NCI-H1092 treated with DMSO at 0.1 percent for 48 hours (cell line): ENCODE measurements at regions not wholly inside any gene's neighbourhood (a gene's known extent, or its start where the extent isn't known, plus 50 kb on each side); places are given as distances from the start of the nearest gene placed in this dataset.
"Not testable (repeated sequence)": the region's sequence is repeated elsewhere in the genome, so short reads cannot be mapped to it uniquely, and the experiment has no call there.

ENCODE experiments used
- DNase-seq: peaks from one replicate; lab custom pipeline; 2025; lab: John Stamatoyannopoulos, UW

- no peak for DNase-seq
Measured at GRCh38 chr1:25131794-25132193, 100.5 kb downstream of the SYF2 start.

DNA sequence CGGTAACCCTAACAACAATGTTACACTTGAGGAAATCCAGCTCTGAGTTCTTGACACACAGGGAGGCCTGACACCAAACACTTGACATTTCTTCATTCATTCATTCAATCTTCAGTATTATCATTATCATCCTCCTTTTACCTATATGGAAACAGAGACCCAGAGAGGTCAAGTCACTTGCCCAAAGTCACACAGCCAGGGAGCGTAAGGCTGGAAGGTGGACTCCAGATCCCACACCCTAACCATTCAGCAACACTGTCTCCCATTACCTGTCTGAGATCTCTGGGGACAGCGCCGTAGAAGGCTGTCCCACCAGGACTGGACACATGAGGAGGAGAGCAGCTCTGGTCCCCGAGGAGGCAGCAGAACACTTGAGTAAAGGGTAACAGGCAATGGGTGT lies 101.4 kb downstream of the SYF2 start:
- DNase-seq: no peak

GRCh38 chr1:25129380-25129779 lies 102.9 kb downstream of the SYF2 start:
- DNase-seq: no peak

- no peak for DNase-seq
Measured at GRCh38 chr1:25128121-25128621, 104.1 kb downstream of the SYF2 start.

DNA sequence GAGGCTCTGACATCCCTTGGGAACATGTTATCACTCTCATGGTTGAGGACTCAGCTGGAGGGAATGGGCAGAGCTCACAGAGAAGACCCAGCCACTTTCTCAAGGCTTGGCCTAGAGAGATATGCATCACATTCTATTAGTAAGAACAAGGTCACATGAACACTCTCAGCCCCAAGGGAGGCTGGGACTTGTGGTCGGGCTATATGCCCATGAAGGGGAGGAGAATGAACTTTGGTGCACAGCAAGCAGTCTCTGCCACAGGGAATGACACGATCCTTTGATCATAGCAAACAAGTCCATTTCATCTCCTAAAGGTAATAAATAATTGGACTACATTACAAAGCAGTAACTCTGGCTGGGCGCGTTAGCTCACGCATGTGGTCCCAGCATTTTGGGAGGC lies 105.7 kb downstream of the SYF2 start:
- no peak for DNase-seq

DNA sequence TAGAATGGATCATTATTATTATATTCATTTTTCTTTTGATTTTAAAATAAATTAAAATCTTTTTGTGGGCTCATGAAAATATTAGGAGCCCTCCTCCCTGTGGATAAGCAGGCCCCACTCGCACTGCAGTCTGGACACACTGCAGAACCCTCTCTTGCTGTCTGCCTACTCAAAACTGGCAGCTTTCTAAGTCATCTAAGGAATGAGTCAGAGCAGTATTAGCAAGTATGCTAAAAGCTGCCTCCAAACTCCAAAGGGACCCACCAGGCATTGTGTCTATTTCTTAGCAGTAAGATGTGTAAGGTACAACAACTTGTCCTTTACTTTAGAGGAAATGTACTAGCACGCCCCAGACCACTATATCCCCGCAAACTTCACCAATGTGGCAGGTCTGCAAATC lies 108.8 kb downstream of the SYF2 start:
- DNase-seq: no peak

- no peak for DNase-seq
Measured at GRCh38 chr1:25122747-25123146, 109.6 kb downstream of the SYF2 start.

DNA sequence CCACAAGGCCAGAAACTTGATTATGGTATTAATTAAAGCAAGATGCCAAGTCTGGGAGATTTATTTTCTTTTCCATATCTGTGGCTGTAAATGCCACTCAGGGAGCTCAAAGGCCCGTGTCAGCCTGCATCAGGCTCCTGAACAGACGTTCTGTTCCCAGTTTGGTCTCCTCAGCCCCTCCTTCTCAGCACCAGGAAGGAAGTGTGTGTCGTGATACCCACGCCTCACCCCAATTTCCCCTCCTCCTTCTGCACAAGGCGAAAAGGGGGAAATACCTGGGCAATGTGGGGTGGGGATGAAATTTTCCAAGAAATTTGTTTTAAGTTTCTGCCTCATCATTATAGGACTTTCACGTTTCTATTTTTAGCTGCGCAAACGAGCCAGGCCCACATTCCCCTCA lies 112.0 kb downstream of the SYF2 start:
- no peak for DNase-seq

GRCh38 chr1:25118546-25118945 lies 113.8 kb downstream of the SYF2 start:
- DNase-seq: no peak

GRCh38 chr1:25117233-25117823 lies 115.0 kb downstream of the SYF2 start:
- DNase-seq: peak; percentile 12

DNA sequence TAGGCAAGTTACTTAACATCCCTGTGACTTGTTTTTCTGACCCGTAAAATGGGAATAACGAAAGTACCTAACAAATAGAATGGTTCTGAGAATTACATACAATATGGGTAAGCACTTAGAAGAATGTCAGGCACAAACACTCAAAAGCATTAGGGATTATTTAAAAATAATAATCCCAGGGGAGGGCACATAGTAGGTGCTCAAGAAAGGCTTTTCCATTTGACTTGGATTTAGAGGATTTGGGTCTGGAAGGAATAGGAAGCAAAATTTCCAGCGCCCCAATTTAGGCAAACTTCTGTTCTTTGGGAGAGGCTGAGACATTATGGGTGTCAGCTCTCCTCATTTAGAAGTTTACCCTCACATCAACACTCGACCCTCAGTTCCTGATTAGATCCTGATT lies 115.5 kb downstream of the SYF2 start:
- DNase-seq: no peak

GRCh38 chr1:25116117-25116516 lies 116.2 kb downstream of the SYF2 start:
- DNase-seq: not testable (repeated sequence)

DNA sequence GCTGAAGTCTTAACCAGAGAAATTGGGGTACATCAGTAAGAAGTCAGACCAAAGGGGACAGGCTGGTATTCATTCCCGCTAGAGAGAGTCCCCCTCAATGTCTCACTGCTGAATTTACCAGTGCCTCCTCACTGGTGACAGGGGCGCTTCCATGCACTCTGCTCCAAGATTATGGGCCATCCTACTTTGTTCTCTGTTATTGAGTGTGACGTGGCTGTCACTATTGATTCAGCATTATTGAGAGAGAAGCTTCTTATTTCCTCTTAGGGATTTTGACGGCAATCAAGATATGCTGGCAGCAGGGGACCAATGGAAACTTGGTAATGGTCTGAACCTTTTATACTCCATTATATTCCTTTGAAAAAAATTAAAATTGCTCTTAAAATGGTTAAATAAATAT lies 118.6 kb downstream of the SYF2 start:
- DNase-seq: no peak

DNA sequence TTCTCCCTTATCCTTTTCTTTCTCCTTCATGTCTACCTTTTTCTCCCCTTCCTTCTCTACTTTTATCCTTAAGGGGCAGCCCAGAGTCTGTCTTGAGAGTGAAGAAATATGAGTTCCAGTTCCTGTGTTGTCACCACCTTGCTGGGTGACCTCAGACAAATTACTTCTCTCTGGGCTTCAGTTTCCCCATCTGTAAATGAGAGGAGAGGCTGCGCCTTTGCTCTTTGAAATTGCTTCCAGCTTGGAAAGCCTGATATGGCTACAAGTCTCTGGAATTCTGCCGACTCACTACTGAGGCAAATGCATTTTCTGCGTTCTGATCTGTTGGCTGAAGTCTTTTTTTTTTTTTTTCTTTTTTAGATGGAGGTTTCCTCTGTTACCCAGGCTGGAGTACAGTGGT lies 119.2 kb downstream of the SYF2 start:
- no peak for DNase-seq

- no peak for DNase-seq
Measured at GRCh38 chr1:25112400-25112799, 119.9 kb downstream of the SYF2 start.

DNA sequence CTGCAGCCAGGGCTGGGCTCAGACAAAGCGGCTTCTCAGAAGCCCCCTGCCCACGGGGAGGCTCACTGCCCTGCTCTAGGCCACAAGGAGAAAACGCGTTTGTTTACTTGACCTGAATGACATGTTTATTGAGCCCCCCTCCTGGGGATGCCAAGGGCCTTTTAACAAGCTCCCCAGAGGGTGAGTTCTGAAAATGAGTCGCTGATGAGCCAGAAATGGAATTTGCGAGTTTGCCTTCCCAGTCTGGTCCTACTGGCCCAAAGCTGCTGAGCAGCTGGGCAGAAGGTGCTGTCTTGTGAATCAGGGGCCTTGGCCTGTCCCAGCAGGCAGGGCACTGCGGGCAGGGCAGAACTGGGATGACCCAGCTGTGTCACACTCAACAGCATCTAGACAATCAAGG lies 120.6 kb downstream of the SYF2 start:
- peak; percentile 13 for DNase-seq

DNA sequence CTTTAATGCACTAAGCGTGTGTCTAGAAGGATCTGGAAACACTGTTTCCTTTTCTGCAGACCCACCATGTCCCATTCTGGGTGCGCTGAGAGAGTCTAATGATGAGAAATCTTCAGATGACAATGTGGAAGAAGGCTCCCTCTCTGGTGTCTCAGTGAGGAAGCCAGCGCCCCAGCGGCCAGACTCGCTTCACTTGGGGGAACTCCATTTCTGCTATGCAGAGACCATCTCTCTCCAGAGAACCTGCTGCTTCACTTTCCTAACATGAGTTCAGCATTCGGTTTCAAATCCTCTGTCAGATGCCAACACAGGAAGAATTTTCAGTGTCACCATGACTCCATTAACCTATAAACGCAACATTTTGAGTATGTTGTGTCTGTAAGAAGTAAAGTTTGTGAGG lies 121.8 kb downstream of the SYF2 start:
- no peak for DNase-seq

DNA sequence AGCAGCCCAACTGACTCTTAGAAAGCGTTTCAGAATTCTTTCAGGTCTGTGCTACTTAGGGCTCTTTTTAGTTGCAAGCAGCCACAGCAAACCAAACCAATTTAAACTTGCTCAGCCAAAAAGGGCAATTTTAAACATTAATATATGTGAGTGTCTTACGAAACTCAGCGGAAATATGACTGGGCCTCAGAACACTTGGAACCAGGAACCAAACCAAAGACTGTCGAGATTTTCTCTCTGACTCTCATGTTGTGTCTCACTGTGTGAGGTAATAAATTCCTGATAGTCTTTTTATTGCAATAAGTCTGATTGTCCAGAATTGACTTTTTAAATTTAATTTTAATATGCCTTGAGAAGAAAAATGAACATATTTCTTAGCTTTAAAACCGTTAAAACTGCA lies 122.3 kb downstream of the SYF2 start:
- no peak for DNase-seq

DNA sequence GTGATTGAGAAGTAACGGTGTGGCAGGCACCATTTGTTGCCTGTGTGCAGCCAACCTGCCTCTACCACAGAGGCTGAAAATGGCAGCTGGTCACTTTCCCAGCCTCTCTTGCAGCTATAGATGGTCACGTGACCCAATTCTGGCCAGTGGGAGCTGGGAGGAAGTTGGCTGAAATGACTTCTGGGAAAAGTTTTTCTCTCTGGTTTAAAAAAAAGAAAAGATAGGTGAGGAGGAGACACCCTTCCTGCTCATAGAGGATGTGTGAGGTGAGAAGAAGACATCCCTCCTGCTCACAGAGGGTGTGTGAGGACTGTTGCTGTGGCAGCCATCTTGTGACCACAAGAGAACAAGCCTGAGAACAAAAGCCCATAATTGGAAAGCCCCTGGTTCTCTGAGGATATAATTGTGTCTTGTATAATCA lies 122.8 kb downstream of the SYF2 start:
- DNase-seq: no peak

- DNase-seq: no peak
Measured at GRCh38 chr1:25107643-25108010, 124.7 kb downstream of the SYF2 start.

DNA sequence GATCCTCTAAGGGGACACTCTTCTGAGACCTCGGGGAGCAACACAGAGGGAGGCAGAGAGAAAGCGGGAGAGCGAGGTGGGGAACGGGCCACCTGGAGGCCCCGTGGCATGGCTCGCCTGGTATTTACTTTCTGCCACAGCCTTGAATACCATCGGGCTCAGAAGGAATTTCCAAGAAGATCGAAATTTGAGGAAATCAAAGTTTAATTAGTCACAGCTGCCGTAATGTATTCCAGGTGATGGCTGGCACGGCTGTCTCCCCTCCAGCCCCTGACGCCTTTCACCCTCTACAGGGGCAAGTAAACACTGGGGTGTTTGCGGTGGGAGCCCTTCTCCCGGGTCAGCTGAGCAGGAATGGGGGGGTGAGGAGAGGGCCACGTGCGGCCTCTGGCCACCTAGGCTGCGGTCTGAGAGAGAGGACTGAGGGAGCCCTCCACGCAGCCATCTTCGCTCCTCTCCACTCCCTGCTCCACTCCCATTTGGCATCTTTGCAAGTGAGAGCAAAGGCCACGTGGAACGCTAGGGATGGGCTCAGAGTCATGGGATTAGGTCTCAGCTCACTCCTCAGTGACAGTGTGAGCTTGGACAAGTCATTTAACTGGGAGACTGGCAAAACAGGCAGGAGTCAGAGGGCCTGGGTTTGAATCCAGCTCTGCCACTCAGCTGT lies 125.2 kb downstream of the SYF2 start:
- no peak for DNase-seq

- DNase-seq: no peak
Measured at GRCh38 chr1:25106352-25106751, 126.0 kb downstream of the SYF2 start.

GRCh38 chr1:25105836-25106235 lies 126.5 kb downstream of the SYF2 start:
- DNase-seq: no peak

DNA sequence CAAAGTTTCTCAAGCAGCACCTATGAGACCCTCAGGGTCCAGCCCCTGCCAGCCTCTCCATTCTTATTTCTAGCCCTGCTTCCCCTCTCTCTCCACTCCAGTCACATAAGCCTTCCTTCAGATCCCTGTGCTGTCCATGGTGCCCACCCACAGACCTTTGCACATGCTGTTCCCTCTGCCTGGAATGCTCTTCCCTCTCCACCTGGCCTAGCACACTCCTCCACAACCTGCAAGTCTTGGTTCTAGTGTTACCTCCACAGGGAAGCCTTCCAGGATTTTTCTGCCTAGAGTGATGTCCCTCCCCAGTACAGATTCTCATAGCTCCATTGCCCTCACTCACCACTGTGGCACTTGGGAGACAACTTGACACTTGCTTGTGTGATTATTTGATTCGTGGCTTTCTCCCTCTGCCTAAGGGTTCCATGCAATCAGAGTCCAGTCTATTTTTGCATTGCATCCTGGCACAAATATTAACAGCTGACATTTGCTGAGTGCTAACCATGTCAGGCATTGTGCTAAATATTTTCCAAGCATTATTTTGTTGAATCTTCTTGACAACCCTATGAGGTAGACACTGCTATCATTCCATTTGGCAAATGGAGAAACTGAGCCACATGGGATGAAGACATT lies 127.3 kb downstream of the SYF2 start:
- DNase-seq: no peak
